SK-N-SH (cell line): ENCODE measurements at regions not wholly inside any gene's neighbourhood (a gene's known extent, or its start where the extent isn't known, plus 50 kb on each side); places are given as distances from the start of the nearest gene placed in this dataset.

Experiments used
- CTCF ChIA-PET: fragments of 300-600, 350-600 bp; formaldehyde crosslinking; extraction: SDS; loops from one replicate; lab custom pipeline; 2021; lab: Yijun Ruan, JAX
- POLR2A ChIA-PET: fragments of 350-600 bp; sonication (Branson Sonifier 250); formaldehyde crosslinking; extraction: SDS; loops from one replicate; lab custom pipeline; 2020; ENCODE audit warnings: antibody characterized with exemption, inconsistent platforms; lab: Yijun Ruan, JAX
- DNase-seq: peaks from one replicate; pipeline ENCODE4 v3.0.0; 2012
- H2AFZ ChIP-seq: fragments of 200-600 bp; sonication (generic); 2 replicates; pipeline ENCODE4 v1.8.1; 2016; ENCODE audit warnings: antibody characterized with exemption, mild to moderate bottlenecking, low read depth
- H3F3A ChIP-seq: fragments of 200-600 bp; sonication (generic); replicated peaks from 2 replicates; pipeline ENCODE3; 2016; ENCODE audit warnings: antibody characterized with exemption, mild to moderate bottlenecking; ENCODE audit not compliant: insufficient read depth
- H3K27ac ChIP-seq, 2 experiments: fragments of 200-500 bp in 1 of 2; fragments of 200-600 bp in 1 of 2; sonication (Bioruptor generic) in 1 of 2; sonication (generic), shearing (Covaris generic) in 1 of 2; 2 replicates each; pipeline versions ENCODE4 v1.5.1 to v1.6.1; 2014 to 2016; ENCODE audit warnings: low read depth in 2 of 2, inconsistent platforms in 1 of 2, low read length in 1 of 2, mild to moderate bottlenecking in 1 of 2, mixed read lengths in 1 of 2
- H3K27me3 ChIP-seq: fragments of 200-600 bp; sonication (generic), shearing (Covaris generic); 2 replicates; pipeline ENCODE4 v1.6.1; 2016; ENCODE audit warnings: mixed run types; ENCODE audit not compliant: insufficient read depth
- H3K36me3 ChIP-seq, 2 experiments: fragments of 200-500 bp in 1 of 2; fragments of 200-600 bp in 1 of 2; sonication (Bioruptor generic) in 1 of 2; sonication (generic) in 1 of 2; replicated peaks in 1 of 2; 2 replicates each; pipeline versions ENCODE3 to v1.5.1; 2014 to 2016; ENCODE audit warnings: low read length in 1 of 2, mild to moderate bottlenecking in 1 of 2; ENCODE audit not compliant: insufficient read depth in 2 of 2, control insufficient read depth in 1 of 2
- H3K4me1 ChIP-seq, 2 experiments: fragments of 200-500 bp in 1 of 2; fragments of 200-600 bp in 1 of 2; sonication (Bioruptor generic) in 1 of 2; sonication (generic), shearing (Covaris generic) in 1 of 2; 2 replicates each; pipeline versions ENCODE4 v1.5.1 to v1.6.1; 2014 to 2016; ENCODE audit warnings: low read depth in 1 of 2, low read length in 1 of 2, mixed run types in 1 of 2; ENCODE audit not compliant: insufficient read depth in 2 of 2, control insufficient read depth in 1 of 2
- H3K4me2 ChIP-seq: fragments of 200-600 bp; sonication (generic), shearing (Covaris generic); 2 replicates; pipeline ENCODE4 v1.6.1; 2017; ENCODE audit warnings: mixed run types
- H3K4me3 ChIP-seq, 2 experiments: fragments of 200-500 bp in 1 of 2; fragments of 200-600 bp in 1 of 2; sonication (Bioruptor generic) in 1 of 2; sonication (generic), shearing (Covaris generic) in 1 of 2; 2 replicates each; pipeline versions ENCODE4 v1.5.1 to v1.8.1; 2014 to 2016; ENCODE audit warnings: low read depth in 2 of 2, inconsistent platforms in 1 of 2, low read length in 1 of 2, mild to moderate bottlenecking in 1 of 2, mixed read lengths in 1 of 2, moderate library complexity in 1 of 2
- H3K79me2 ChIP-seq: fragments of 200-600 bp; sonication (generic); 2 replicates; pipeline ENCODE4 v1.8.1; 2017; ENCODE audit warnings: mild to moderate bottlenecking; ENCODE audit not compliant: insufficient read depth
- H3K9ac ChIP-seq: fragments of 200-600 bp; sonication (generic); 2 replicates; pipeline ENCODE4 v1.6.1; 2017; ENCODE audit warnings: mixed run types
- H3K9me2 ChIP-seq: fragments of 200-600 bp; sonication (generic); 2 replicates; pipeline ENCODE4 v1.6.1; 2017; ENCODE audit warnings: mixed run types
- H3K9me3 ChIP-seq: fragments of 200-600 bp; sonication (generic); 2 replicates; pipeline ENCODE4 v1.6.1; 2017; ENCODE audit warnings: mixed run types, mild to moderate bottlenecking, moderate library complexity
- H4K20me1 ChIP-seq: fragments of 200-600 bp; sonication (generic); 2 replicates; pipeline ENCODE4 v1.6.1; 2017; ENCODE audit warnings: mild to moderate bottlenecking, mixed run types; ENCODE audit not compliant: insufficient read depth
- CTCF ChIP-seq: fragments of 200-600 bp; sonication (generic); IDR thresholded peaks from 2 replicates; pipeline ENCODE4 v1.6.1; 2017; ENCODE audit warnings: antibody characterized with exemption, mild to moderate bottlenecking, moderate library complexity
- EZH2phosphoT487 ChIP-seq: fragments of 200-600 bp; sonication (generic); IDR thresholded peaks from 2 replicates; pipeline ENCODE4 v1.6.1; 2017; ENCODE audit warnings: low read depth, mixed run types, mild to moderate bottlenecking, antibody characterized with exemption, moderate library complexity, borderline replicate concordance
- MEF2A ChIP-seq: IDR thresholded peaks from 2 replicates; pipeline ENCODE4 v1.4.0; 2012; ENCODE audit warnings: low read depth, borderline replicate concordance
- MXI1 ChIP-seq: IDR thresholded peaks from 2 replicates; pipeline ENCODE4 v1.6.1; 2012; ENCODE audit warnings: mild to moderate bottlenecking, low read depth, low read length, improper control_type of control experiment
- NRF1 ChIP-seq: IDR thresholded peaks from 2 replicates; pipeline ENCODE4 v1.6.1; 2012; ENCODE audit warnings: low read depth, mild to moderate bottlenecking, low read length
- SIN3A ChIP-seq: IDR thresholded peaks from 2 replicates; pipeline ENCODE4 v1.6.1; 2012; ENCODE audit warnings: low read depth, mild to moderate bottlenecking, low read length, moderate library complexity, borderline replicate concordance
- TEAD4 ChIP-seq: IDR thresholded peaks from 2 replicates; pipeline ENCODE4 v1.4.0; 2012; ENCODE audit warnings: mild to moderate bottlenecking, borderline replicate concordance; ENCODE audit not compliant: insufficient read depth
- ZBTB33 ChIP-seq: IDR thresholded peaks from 2 replicates; pipeline ENCODE4 v1.4.0; 2012; ENCODE audit warnings: low read depth, borderline replicate concordance
- WGBS: methylation state at CpG from one replicate; pipeline ENCODE4 v1.1.6; 2017; ENCODE audit warnings: low lambda C conversion rate; 5-methylcytosine and 5-hydroxymethylcytosine counted together
- TF ChIP-seq, protein P1 (sequence below): fragments of 150-350 bp; IDR thresholded peaks from 2 replicates; pipeline ENCODE4 v1.6.1; 2016; ENCODE audit warnings: mild to moderate bottlenecking, low read depth, low read length
- TF ChIP-seq, protein P2 (sequence below): fragments of 150-350 bp; IDR thresholded peaks from 2 replicates; pipeline ENCODE4 v1.6.1; 2017; ENCODE audit warnings: antibody characterized with exemption, low read length, low read depth, borderline replicate concordance

GRCh38 chr5:92208265-92208664 lies 825.1 kb upstream of the ARRDC3 start:
- H3K9ac ChIP-seq, result no peak overlapping the region
- H3K4me2 ChIP-seq, result no peak overlapping the region
- TF ChIP-seq SIN3A (no peak), MEF2A (no peak), MXI1 (no peak), TEAD4 (no peak), CTCF (no peak), EZH2phosphoT487 (no peak), NRF1 (no peak), ZBTB33 (no peak)
- TF ChIP-seq, protein P1, sequence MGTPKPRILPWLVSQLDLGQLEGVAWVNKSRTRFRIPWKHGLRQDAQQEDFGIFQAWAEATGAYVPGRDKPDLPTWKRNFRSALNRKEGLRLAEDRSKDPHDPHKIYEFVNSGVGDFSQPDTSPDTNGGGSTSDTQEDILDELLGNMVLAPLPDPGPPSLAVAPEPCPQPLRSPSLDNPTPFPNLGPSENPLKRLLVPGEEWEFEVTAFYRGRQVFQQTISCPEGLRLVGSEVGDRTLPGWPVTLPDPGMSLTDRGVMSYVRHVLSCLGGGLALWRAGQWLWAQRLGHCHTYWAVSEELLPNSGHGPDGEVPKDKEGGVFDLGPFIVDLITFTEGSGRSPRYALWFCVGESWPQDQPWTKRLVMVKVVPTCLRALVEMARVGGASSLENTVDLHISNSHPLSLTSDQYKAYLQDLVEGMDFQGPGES, result no peak
- no peaks in the 10 kb centered on the region for H4K20me1 ChIP-seq
- no peaks in the 10 kb centered on the region for H3K9me2 ChIP-seq
- ChIA-PET POLR2A (no interaction called here), CTCF (no interaction called here)
- no peaks in the 10 kb centered on the region; a peak in 1 of 4 replicates for H3K4me1 ChIP-seq
- H3K36me3 ChIP-seq, result no peaks in the 10 kb centered on the region
- no peak overlapping the region for H3K27ac ChIP-seq
- H3K79me2 ChIP-seq, result no peaks in the 10 kb centered on the region
- no peaks in the 10 kb centered on the region for H3K27me3 ChIP-seq
- H2AFZ ChIP-seq, result no peak overlapping the region
- no peak overlapping the region for H3K4me3 ChIP-seq
- H3K9me3 ChIP-seq, result no peaks in the 10 kb centered on the region; the same call in 1 of the 2 replicates
- WGBS, result 71% methylated on average over 3 of the region's 3 CpGs
- H3F3A ChIP-seq, result no peaks in the 10 kb centered on the region
- DNase-seq, result no peak

- no peaks in the 10 kb centered on the region for H4K20me1 ChIP-seq
- H3K27me3 ChIP-seq, result no peaks in the 10 kb centered on the region
- H3K79me2 ChIP-seq, result no peaks in the 10 kb centered on the region
- ChIA-PET POLR2A (no interaction called here), CTCF (interaction anchor here (0.7 kb wide), 1 partner anchor 1235 kb away, joined by 3 read pairs; no protein-coding TSS in a partner anchor)
- H3F3A ChIP-seq, result no peaks in the 10 kb centered on the region
- no peaks in the 10 kb centered on the region for H3K36me3 ChIP-seq
- no peaks in the 10 kb centered on the region; the same call in 1 of the 2 replicates for H3K9me3 ChIP-seq
- WGBS, result 66% methylated on average over 2 of the region's 2 CpGs
- no peak for DNase-seq
- H3K4me1 ChIP-seq, result no peaks in the 10 kb centered on the region; a peak in 1 of 4 replicates
- H3K4me2 ChIP-seq, result no peak overlapping the region
- H2AFZ ChIP-seq, result no peak overlapping the region
- H3K9ac ChIP-seq, result no peak overlapping the region
- no peak overlapping the region for H3K27ac ChIP-seq
- no peaks in the 10 kb centered on the region for H3K9me2 ChIP-seq
- no peak overlapping the region for H3K4me3 ChIP-seq
- no peak for TF ChIP-seq MEF2A
- TF ChIP-seq, protein P2, sequence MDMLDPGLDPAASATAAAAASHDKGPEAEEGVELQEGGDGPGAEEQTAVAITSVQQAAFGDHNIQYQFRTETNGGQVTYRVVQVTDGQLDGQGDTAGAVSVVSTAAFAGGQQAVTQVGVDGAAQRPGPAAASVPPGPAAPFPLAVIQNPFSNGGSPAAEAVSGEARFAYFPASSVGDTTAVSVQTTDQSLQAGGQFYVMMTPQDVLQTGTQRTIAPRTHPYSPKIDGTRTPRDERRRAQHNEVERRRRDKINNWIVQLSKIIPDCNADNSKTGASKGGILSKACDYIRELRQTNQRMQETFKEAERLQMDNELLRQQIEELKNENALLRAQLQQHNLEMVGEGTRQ, result no peak
- TF ChIP-seq, all 33 proteins: peak for 0
These were observed 824.0 kb upstream of the ARRDC3 start for GRCh38 chr5:92207151-92207550.
